Activated CD4-positive, alpha-beta T cell treated with anti-CD3 and anti-CD28 coated beads for 4 hours (primary cell): ENCODE measurements at regions not wholly inside any gene's neighbourhood (a gene's known extent, or its start where the extent isn't known, plus 50 kb on each side); places are given as distances from the start of the nearest gene placed in this dataset.
"Not testable (repeated sequence)": the region's sequence is repeated elsewhere in the genome, so short reads cannot be mapped to it uniquely, and the experiment has no call there.

ENCODE experiments used
- DNase-seq, 2 donors: peaks; one replicate each; pipeline ENCODE4 v3.0.0-alpha.2; 2020

GRCh38 chr13:90732049-90732448 is 615.4 kb upstream of the MIR17HG start:
- DNase-seq = no peak

GRCh38 chr13:90734497-90734896 is 613.0 kb upstream of the MIR17HG start:
- DNase-seq = not testable (repeated sequence)

- no peak for DNase-seq
Measured at GRCh38 chr13:90738881-90739280, 608.6 kb upstream of the MIR17HG start.

- DNase-seq = no peak
Measured at GRCh38 chr13:90740099-90740498, 607.4 kb upstream of the MIR17HG start.

- no peak for DNase-seq
Measured at GRCh38 chr13:90742381-90742780, 605.1 kb upstream of the MIR17HG start.

GRCh38 chr13:90746230-90746629 is 601.3 kb upstream of the MIR17HG start:
- DNase-seq = no peak

- DNase-seq = no peak
Measured at GRCh38 chr13:90750021-90750420, 597.5 kb upstream of the MIR17HG start.

GRCh38 chr13:90751026-90751425 is 596.5 kb upstream of the MIR17HG start:
- DNase-seq = no peak

GRCh38 chr13:90752070-90752469 is 595.4 kb upstream of the MIR17HG start:
- DNase-seq = no peak

GRCh38 chr13:90757127-90757680 is 590.3 kb upstream of the MIR17HG start:
- no peak for DNase-seq

- no peak for DNase-seq
Measured at GRCh38 chr13:90760639-90761038, 586.8 kb upstream of the MIR17HG start.

GRCh38 chr13:90763476-90764150 is 583.9 kb upstream of the MIR17HG start:
- DNase-seq = no peak

- DNase-seq = no peak
Measured at GRCh38 chr13:90766386-90766902, 581.0 kb upstream of the MIR17HG start.

GRCh38 chr13:90768116-90768515 is 579.4 kb upstream of the MIR17HG start:
- DNase-seq = no peak

GRCh38 chr13:90769387-90769786 is 578.1 kb upstream of the MIR17HG start:
- DNase-seq = no peak

- DNase-seq = no peak
Measured at GRCh38 chr13:90770334-90770733, 577.2 kb upstream of the MIR17HG start.

- no peak for DNase-seq
Measured at GRCh38 chr13:90773681-90774080, 573.8 kb upstream of the MIR17HG start.

GRCh38 chr13:90776051-90776748 is 571.3 kb upstream of the MIR17HG start:
- no peak for DNase-seq

GRCh38 chr13:90783273-90783672 is 564.2 kb upstream of the MIR17HG start:
- no peak for DNase-seq

- DNase-seq = no peak
Measured at GRCh38 chr13:90787007-90787406, 560.5 kb upstream of the MIR17HG start.

- no peak for DNase-seq
Measured at GRCh38 chr13:90792335-90792734, 555.2 kb upstream of the MIR17HG start.

GRCh38 chr13:90793261-90793820 is 554.1 kb upstream of the MIR17HG start:
- DNase-seq = no peak

- DNase-seq = no peak
Measured at GRCh38 chr13:90796474-90796873, 551.0 kb upstream of the MIR17HG start.

- DNase-seq = no peak
Measured at GRCh38 chr13:90797335-90797734, 550.2 kb upstream of the MIR17HG start.
